Myocyte (in vitro differentiated cells): ENCODE measurements at regions not wholly inside any gene's neighbourhood (a gene's known extent, or its start where the extent isn't known, plus 50 kb on each side); places are given as distances from the start of the nearest gene placed in this dataset.

Experiments
- DNase-seq: peaks from one replicate; pipeline ENCODE4 v3.0.0-alpha.2; 2012; ENCODE audit warnings: low read depth

DNA sequence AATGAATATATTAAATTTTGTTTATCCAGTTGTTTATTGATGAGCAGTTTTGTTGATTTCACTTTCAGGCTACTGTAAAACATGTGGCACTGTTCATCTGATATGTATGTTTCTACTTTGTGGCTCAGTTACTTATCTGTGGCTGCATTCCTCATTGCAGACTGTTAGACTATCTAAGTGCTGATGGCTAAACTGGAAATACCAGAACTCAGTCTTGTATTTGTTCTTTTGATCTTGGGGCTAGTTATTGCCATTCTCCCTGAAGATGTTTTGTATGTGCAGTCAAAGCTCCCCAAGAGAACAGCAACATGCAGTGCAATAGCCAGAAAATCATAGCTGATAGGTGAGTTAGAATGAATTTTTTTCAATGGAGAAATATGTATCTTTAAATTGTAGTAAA, 162.2 kb downstream of the GADD45G start:
- DNase-seq = no peak

DNA sequence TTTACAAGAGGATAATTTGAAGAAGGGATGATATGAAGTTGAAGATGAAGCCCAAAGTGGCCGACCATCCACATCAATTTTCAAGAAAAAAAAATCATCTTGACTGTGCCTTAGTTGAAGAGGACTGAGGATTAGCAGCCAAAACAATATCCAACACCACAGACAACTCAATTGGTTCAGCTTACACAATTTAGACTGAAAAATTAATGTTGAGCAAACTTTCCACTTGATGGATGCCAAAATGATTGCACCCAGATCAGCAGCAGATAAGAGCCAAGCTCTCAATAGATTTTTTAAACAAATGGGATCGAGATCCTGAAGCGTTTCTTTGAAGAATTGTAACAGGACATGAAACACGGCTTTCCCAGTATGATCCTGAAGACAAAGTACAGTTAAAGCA, 163.2 kb downstream of the GADD45G start:
- no peak for DNase-seq

DNA sequence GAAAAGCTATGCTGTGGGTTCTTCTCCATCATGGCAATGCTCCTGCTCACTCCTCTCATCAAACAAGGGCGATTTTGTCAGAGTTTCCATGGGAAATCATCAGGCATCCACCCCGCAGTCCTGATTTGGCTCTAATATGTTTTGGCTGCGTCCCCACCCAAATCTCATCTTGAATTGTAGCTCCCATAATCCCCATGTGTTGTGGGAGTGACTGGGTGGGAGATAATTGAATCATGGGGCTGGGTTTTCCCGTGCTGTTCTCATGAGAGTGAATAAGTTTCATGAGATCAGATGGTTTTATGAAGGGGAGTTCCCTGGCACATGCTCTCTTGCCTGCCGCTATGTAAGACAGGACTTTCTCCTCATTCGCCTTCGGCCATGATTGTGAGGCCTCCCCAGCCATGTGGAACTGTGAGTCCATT, 163.8 kb downstream of the GADD45G start:
- no peak for DNase-seq

DNA sequence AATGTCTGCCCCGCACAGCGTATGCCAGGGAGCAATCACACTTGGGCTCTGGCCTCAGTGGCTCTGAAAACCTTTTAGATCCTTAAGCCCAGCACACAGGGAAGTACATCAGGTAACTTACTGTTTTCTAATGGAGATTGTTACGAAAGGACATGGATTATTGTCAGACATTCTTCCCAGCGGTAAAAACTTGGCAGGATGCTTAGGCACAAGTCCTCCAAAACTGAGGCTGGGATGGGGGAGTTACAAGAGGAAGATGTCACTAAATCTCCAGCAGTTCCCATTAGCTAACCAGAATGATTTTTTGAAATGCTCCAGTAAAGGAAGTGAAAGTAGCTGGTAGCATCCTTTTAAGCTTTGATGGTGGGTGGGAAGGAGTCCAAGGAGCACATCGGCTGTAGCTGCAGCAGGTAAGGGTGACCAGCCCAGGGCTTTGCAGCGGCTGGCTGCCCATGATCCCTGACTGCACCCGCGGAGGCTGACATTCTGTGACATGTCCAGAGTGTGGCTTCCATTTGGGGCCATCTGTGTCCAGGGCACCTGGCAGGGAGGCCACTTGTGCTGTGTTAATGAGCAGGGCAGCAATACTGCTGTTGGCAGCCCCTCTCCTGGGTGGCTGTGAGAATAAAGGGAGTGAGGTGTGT, 165.8 kb downstream of the GADD45G start:
- DNase-seq = no peak

DNA sequence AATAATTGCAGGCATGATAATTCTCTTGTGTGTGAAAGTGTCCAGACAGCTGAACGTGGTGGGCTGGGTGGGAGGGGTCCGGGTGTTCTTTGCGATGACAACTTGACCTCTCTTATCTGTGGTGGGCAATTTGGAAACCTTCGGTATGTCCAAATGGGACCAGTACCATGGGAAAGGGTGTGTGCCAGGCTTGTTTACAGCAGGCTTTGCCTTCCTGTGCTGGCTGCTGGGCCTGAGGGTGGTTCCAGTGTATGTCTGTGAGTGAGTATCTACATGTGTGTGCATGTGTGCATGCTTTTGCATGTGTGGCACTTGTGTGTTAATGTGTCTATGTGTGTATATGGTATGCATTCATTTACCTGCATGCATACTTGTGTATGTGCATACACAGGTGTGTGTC, 166.4 kb downstream of the GADD45G start:
- no peak for DNase-seq

DNA sequence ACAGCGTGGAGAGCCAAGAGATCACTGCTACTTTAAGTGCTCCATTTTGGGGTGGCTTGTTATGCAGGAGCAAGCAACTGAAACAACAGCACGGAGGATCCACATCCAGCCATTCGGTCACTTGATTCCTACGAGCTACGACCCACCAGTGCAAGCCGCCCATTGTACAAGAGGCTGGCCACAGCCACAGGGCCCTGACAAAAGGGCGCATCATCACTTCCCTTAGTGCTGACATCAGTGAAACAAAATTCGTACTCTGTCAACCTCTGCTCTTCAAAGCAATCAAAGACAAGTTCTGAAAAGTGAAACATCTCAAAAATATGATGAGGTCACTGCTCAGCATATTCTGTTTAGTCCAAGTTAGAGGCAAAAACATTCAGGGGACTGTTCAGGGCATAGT, 168.4 kb downstream of the GADD45G start:
- DNase-seq = no peak

DNA sequence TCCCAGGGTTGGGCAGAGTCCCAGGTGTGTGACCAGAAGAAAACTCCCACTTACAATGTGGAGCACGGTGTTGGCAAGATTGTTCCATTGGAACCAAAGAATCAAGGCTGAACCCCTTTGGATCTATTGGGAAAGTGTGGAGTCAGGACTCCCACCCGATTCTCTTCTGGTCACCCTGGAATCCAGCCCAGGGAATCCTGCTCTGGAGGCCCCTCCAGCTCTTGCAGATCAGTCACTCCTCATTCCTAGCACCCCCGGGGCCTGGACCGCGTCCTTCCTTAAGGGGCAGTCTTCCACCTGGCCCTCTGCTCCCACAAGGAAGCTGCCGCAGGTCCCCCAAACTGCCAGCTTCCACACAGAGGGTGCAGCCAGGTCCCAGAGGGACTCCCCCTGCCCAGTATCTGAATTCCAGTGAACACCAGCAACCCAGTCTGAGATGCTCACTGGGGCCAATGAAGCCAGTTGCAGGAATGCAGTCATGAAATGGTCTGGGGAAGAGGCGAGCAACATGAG, 170.1 kb downstream of the GADD45G start:
- no peak for DNase-seq

DNA sequence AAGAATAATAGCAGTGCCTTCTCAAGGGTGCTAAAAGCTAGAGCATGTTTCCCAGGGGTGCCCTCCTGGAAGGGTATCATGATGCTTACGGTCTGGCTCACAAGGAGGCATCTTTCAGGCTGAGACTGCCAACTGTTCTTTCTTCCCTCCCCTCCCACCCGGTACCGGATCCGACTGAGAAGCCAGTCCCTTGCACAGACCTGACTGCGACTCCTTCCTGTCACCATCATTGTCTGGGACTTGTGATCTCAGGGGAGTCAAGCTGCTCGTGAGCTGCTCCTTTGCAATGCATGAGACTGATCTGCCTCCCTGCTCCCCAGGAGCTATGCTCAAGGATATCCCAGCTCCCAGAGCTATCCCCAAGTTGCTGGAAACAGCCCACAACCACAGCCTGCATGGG, 170.8 kb downstream of the GADD45G start:
- no peak for DNase-seq

DNA sequence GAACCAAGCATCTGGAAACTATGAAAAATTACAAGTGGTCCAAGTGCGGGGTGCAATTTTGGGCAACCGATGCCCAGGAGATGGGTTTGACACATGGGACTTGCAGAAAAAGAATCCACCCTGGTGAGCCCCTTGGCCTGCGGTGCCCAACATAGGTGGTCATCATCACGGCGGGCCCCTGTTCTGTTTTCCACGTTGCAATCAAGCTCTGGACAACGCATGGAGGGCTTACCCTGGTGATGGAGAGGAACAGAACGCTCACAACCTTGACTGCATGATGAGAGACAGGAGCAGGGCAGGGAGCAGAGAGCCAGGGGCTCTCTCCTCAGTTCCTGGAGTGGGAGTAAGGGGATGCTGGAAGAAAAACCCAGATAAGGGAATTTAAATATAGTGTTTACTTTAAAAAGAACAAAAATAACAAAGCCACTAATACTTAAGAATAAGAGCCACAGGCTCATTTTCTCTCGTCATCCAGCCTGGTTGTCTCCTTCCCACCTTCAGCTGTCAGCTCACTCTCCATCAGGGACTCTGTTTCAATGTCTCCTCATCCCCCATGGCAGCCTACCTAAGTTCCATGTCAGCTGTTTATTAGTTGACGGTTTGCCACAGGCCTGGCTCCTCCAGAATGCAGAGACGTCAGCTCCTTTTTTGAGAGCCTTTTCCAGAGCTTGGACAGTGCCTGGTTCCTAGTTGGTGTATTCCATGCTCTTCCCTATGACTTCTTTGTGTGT, 172.1 kb downstream of the GADD45G start:
- peak; percentile 9 for DNase-seq

DNA sequence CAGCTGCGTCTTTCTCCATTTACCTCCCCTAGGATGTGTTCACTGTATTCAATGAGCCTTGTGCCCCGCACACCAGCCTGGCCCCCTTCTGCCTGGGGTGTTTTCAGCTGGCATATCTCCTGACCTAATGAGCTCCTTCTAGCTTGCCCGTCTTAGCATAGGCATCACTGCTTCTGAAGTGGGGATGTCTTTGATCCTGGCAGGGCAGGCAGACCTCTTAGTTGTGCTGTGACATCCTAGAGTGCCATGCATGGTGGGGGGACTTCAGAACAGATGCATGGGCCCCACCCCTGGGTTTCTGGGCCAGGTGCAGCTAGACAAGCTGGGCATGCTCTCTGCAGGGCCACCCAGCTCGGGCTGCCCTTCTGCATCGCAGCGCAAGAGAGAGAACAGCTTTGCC, 172.7 kb downstream of the GADD45G start:
- DNase-seq = no peak

DNA sequence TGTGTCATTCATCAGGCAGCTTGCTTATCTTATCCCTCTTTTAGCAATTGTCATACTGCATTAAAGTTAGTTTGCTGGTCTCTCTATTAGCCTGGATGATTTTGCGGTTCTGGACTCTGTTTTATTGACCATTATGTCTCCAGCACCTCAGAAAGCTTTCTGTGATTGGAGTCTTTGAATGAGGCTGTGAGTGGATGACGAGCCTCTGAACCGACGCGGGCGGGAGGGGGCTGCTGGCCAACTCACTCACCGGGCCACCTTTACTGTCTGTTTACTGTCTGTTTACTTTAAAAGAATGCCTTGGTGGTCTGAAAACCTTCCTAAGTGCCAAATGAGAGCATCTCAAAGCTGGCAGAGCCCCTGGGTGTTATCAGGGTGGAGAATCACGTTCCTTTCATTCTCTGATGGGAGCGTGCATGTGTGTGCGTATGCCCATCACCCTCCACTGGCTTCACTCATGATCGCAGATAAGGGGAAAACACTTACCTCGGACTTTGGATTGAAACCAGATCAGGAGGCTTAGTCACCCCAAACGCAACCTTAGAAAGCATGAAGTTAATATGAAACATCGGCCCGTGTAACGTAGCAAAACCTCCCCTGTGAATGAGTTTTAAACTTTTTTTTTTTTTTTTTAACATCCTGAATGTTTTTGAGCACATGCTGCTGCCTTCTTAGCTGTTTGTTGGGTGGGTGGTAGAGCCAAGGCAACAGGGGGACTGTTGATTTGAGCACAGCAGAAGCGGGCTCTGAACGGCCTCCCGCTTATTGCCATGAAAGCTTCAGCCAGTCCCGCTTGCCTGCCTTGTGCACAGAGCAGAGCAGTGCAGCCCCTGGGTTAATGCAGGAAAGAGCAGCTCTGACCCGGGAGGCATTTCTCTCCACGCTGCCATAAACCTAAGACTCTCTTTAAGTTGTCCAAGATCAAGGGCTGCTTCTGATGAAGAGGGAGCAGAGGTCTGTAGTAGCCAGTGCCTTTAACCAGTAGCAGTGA, 173.6 kb downstream of the GADD45G start:
- no peak for DNase-seq

DNA sequence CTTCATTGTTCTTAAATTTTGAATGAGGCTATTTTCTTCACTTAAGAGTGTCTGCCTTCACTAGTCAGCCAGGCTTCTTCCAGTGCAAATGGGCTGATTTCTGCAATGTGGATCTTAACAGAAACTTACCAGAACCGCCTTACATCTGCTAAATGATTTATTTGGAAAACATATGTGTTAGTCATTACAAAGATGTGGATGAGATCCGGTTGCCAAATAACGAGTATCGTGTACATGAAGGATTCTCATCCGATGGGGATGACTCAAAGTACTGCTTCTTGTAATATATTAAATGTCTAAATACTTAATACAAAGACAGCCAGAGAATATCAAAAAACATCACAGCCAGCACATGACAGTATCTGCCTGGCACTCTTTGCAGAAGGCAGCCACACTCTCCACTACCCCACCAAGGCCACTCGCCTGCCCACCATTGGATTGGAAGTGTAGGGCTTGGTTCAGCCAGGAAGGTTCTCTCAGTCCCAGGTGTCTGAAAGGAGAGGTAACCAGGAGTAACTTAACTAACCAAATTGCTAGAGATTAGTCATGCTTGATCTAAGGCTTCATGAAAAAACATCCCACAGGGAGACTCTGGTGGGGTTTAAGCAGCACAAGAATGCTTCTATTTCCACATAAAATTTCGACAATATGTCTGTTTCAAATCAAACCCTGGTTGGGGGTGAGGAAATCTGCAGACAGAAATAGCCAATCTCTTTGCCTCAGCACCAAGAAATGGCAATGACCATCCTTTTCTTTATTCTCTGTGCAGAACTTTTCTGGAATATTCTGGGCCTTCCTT, 174.8 kb downstream of the GADD45G start:
- no peak for DNase-seq

DNA sequence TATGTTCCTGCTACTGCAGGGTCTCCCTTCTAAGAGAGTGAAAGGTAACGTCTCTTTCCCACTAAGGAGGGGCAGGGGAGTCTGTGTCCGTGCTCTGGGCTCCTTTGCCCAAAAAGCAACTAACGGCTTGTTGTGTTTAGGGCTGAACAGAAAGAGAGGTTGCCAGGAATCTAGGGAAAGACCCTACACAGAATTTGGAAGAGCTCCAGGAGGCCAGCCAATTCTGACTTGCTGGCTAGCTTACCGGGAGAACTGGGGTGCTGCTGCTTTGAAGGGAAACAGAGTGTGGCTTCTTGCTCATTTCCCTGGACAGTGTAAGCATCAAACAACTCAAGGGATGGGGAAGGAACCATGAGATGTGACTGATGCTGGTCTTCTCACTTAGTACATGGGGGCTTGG, 176.1 kb downstream of the GADD45G start:
- DNase-seq = no peak

DNA sequence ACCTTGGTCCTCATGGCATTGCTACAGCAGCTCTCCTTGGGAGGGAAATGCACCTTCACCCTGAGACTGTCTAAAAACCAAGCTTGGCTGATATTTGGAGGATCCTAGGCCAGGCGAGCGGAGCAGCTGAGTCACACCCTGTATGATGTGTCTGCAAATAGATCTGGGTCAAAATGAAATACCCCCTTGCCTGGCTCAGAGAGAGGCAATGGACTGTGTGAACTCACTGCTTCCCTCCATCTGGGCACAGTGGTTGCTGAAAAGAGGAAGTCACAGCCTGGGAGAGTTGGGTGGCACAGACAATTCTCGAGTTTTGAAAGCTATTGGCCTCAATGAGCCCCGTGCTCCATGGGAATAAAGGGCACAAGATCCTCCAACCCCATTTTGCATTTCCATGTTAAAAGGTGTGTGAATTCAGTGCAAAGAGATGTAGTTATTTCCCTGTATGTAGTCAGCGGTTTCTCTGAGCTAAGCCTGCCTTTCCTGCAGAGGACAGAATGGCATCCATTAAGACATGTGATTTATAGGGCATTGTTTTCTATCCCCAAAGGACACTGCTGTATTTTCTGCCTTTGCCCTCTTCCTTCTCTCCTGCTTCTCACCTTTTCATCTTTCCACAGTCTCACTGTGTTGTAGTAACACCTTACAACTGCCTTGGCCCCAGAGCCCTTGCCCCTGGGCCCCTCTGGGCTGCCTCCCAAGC, 177.2 kb downstream of the GADD45G start:
- DNase-seq = no peak

DNA sequence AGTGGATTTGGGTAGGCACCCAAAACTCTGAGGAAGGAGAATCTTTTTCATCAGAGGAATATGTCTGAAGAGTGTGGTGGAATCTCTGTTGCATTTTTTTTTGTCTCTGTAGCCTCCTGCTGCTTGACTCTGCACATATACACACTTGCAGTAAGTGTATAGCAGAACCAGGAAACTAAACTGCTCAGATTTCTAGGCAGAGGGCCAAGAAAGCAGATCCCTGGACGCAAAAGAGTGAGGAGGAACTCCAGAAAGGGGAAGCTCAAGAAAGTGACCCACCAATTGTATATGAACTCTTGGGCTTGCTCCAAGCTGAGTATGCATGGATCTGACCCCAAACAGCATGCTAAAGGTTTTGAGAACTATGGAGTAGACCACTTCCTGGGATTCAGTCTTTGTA, 181.8 kb downstream of the GADD45G start:
- DNase-seq = no peak

DNA sequence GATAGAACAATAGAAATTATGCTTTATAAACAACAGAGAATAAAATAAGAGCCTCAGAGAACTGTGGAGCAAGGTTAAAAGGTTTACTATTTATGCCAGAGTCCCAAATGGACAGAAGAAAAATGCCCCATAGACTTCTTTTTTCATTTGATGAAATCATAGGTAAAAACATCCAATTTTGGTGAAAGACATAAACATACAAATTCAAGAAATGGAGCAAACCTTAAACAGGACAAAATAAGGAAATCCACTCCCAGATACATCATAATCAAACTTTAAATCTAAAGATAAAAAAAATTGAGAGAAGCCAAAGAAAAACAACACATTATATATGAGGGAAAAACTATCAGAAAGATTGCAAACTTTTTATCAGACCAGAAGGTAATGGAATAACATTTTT, 182.8 kb downstream of the GADD45G start:
- no peak for DNase-seq

DNA sequence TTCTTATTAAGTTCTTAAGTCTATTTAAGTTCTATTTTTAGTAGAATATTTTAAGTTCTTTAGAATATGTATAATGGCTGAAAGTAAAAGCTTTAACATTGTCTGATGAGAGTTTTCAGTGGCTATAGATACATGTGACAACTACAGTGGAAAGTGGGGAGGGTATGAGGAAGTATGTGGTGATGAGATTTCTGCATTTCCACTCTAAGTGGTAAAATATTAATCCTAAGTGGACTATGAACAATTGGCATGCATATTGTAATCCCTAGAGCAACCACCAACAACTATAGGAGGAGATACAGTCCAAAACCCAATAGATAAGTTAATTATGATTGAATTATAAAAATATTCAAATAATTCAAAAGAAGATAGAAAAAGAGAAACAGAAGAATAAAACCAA, 183.6 kb downstream of the GADD45G start:
- no peak for DNase-seq

DNA sequence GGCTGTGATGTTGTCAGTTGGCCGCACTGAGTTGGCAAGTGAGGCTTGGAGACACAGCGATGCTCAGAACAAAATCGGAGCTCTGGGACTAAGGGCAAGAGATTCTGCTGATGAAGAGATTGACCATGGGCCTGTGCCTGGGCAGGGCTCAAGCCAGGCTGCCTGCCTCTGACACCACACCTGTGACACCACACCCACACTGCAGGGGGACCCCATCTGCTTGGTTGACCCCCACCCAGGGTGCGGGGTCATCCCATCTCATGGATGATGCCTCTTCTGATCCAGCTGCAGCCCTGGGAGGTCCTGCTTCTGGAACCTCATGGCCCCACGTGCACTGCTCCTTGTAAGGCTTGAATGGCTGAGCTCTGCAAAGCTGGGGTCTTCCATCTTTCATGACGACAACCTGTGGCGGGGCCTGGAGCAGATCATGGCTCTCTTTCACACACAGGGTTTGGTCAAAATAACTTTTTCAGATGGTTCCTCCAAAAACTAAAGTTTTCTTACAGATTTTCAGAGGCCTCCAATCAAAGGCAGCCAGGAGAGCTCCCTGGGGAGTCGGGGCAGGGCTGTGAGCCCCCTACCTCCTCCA, 185.2 kb downstream of the GADD45G start:
- DNase-seq = no peak

DNA sequence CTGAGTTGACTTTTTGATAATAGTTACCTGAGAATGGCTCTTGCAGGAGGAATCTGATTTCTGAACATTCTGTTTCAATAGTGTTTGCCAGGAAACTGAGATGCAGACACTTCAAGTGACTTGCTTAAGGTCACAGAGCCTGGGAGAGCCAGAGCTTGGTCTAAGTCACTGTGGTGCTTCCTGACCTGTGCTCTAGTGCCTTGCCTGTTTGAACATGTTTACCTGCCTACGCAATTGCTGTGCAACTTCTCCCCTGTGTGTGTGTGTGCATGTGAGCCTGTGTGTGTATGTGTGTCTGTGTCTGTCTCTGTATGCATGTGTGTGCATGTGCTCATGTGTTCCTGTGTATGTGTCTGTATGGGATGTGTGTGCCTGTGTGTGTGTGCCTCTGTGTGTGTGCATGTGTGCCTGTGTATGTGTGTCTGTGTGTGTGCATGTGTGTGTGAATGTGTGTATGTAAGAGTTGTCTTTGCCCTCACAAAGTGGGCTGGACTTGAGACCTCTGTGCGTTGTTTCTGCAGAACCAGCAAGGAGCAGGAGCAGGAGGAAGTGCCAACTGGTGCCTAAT, 185.8 kb downstream of the GADD45G start:
- DNase-seq = no peak

DNA sequence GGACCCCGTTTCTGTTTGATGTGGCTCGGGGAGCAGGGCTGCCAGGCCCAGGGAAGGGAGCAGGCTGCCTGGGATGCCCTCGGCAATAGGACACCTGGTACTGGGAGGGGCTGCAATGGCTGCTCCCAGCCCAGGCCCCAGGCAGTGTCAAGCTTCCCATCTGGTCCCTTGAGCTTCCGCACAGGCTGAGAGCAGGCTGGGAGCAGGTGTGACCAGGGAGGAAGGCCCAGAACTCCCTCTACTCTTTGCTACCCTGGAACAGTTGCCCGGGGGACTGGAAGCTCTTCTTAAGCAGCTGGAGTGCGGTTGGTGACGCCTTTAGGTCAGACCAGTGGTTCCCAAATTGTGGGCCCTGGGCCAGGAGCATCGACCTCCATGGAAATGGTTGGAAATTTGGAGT, 186.9 kb downstream of the GADD45G start:
- DNase-seq = no peak
